AG04449 (cell line): ENCODE measurements at regions not wholly inside any gene's neighbourhood (a gene's known extent, or its start where the extent isn't known, plus 50 kb on each side); places are given as distances from the start of the nearest gene placed in this dataset.

ENCODE experiments used
- CTCF ChIA-PET: fragments of 350-600 bp; formaldehyde crosslinking; extraction: SDS; loops from one replicate; lab custom pipeline; 2021; ENCODE audit warnings: antibody characterized with exemption; lab: Yijun Ruan, JAX
- POLR2A ChIA-PET: fragments of 400-600, 350-600 bp; formaldehyde crosslinking; extraction: SDS; loops from one replicate; lab custom pipeline; 2020; ENCODE audit warnings: antibody characterized with exemption, inconsistent platforms; lab: Yijun Ruan, JAX
- DNase-seq: peaks from one replicate; pipeline ENCODE4 v3.0.0-alpha.2; 2010; ENCODE audit warnings: low read depth, low spot score
- H3K4me3 ChIP-seq: 2 replicates; pipeline ENCODE4 v1.5.1; 2011; ENCODE audit warnings: low read depth, mild to moderate bottlenecking, control low read depth, low read length
- CTCF ChIP-seq: IDR thresholded peaks from one replicate; pipeline ENCODE4 v1.5.1; 2011; ENCODE audit warnings: mild to moderate bottlenecking, moderate library complexity, low read length, control low read depth, inconsistent platforms; ENCODE audit not compliant: insufficient read depth; ENCODE audit errors: missing control alignments

DNA sequence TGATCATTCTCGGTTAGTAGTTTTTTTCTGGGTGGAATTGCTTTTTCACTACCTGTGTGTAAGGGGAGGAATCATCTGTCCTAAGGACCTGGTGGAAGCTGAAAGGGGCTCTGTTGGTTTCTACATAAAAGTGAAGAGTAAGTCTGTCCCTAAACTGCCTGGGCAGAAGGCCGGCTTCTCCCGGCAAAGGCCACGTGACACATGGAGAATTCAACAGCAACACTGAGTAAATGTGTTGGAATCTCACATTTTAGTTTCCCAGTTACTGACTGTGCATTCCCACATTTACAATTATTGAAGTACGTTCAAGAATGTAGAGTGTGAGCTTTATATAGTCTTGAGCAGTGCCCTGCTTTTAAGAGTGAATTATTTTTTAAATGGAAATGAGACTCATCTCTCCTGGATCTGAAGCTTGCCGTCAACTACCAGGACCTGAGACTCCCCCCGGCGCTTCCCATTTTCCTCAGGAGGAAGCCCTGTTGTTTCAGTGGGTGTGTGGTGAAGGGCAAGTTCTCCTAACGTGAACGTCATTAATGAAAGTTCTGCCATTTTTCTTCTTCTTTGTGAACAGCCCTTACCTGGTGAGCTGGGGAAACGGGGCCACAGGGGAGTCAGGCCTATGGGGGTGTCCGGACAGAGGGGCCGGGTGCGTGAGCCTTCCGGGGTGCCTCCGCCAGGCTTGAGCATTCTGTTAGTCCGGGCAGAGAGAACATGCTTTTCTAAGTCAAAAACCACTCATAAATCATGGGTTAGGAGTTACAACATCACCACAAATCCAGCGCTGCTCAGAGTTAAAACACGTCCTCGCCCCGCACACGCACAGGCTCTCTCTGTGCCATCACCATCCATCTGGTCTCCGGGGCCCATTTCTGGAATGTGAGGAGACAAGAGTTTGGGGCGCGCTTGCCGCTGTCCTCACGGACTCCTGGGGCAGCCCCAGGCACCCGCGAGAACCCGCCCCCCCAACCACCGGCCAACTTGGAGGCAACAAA, 56.6 kb upstream of the SMOC2 start:
- POLR2A ChIA-PET: no interaction called here
- no peak for TF ChIP-seq CTCF
- no peak for DNase-seq
- no peak overlapping the region for H3K4me3 ChIP-seq
- CTCF ChIA-PET: no interaction called here

DNA sequence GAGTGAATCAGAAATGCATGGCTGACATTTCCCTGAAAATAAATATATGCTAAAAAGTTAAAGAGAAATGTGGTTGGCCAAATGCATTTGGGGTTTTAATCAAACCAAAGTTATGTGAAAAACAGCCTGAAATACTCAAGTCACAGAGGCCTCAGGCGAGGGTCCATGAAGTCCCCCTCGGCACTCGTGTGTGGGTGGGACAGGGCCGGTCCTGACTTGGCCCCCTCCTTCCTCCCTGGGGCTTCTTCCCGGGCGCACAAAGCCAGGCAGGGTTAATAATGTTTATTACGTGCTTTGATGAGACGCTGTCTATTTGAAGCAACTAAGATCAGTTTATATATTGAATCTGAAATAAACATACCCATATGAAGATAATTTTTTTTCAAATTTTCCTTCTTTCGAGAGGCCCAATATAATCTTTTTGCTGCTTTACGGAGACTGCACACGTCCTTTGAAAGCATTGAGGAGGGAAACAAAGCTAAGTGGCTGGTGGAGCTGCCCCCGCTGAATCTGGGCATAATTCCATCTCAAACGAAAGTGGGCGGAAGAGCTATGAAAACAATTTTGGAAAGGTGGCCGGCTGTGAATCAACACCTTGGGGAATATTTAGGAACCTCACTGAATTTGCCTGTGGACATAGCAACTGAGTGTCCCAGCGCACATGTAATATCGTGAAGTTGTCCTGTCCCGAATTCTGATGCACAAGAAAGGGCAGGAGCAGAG, 55.8 kb upstream of the SMOC2 start:
- no peak overlapping the region for H3K4me3 ChIP-seq
- POLR2A ChIA-PET: no interaction called here
- no peak for TF ChIP-seq CTCF
- CTCF ChIA-PET: no interaction called here
- no peak for DNase-seq

GRCh38 chr6:168385858-168386735, 54.9 kb upstream of the SMOC2 start:
- DNase-seq: no peak
- no peak for TF ChIP-seq CTCF
- POLR2A ChIA-PET: no interaction called here
- CTCF ChIA-PET: no interaction called here
- H3K4me3 ChIP-seq: no peak overlapping the region

DNA sequence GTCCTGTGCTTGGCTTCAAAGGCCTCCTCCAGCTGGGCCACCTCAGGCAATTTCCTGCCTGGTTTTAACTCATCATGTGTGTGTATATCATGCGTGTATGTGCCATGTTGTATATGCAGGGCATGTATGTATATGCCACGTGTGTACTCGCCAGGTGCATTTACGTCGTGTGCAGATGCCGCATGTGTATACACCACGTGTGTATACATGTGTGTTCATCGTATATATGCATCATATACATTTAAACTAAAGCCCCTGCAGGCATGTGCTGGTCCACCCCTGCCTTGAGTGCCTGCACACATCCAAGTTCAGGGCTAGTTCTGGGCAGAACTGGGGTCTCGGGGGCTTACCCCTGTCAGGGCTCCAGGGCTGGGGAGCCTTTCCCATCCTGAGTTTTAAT, 54.0 kb upstream of the SMOC2 start:
- POLR2A ChIA-PET: no interaction called here
- no peak for TF ChIP-seq CTCF
- DNase-seq: no peak
- no peak overlapping the region for H3K4me3 ChIP-seq
- CTCF ChIA-PET: no interaction called here

GRCh38 chr6:168387426-168387825, 53.6 kb upstream of the SMOC2 start:
- no peak for DNase-seq
- H3K4me3 ChIP-seq: no peak overlapping the region
- CTCF ChIA-PET: no interaction called here
- POLR2A ChIA-PET: no interaction called here
- no peak for TF ChIP-seq CTCF
